Stomach smooth muscle (tissue), 2 donors: ENCODE measurements at regions not wholly inside any gene's neighbourhood (a gene's known extent, or its start where the extent isn't known, plus 50 kb on each side); places are given as distances from the start of the nearest gene placed in this dataset.

Source experiments
- H3K27ac ChIP-seq: one replicate; pipeline ENCODE4 v1.7.0; 2013; ENCODE audit warnings: mild to moderate bottlenecking, low read length, inconsistent platforms
- H3K27me3 ChIP-seq, 2 donors: one replicate each; pipeline ENCODE4 v1.7.0; 2013; ENCODE audit warnings: low read length in 2 of 2; ENCODE audit not compliant: insufficient read depth in 2 of 2, control insufficient read depth in 1 of 2
- H3K36me3 ChIP-seq, 2 donors: one replicate each; pipeline ENCODE4 v1.7.0; 2013; ENCODE audit warnings: low read length in 2 of 2; ENCODE audit not compliant: control insufficient read depth in 2 of 2, insufficient read depth in 2 of 2
- H3K4me1 ChIP-seq: one replicate; pipeline ENCODE4 v1.7.0; 2013; ENCODE audit warnings: low read length; ENCODE audit not compliant: control insufficient read depth, insufficient read depth
- H3K4me3 ChIP-seq, 2 donors: one replicate each; pipeline ENCODE4 v1.7.0; 2013; ENCODE audit warnings: low read length in 2 of 2
- H3K9ac ChIP-seq, 2 donors: one replicate each; pipeline ENCODE4 v1.7.0; 2013; ENCODE audit warnings: low read length in 2 of 2, mild to moderate bottlenecking in 1 of 2
- H3K9me3 ChIP-seq, 2 donors: one replicate each; pipeline ENCODE4 v1.7.0; 2013; ENCODE audit warnings: low read length in 2 of 2; ENCODE audit not compliant: control insufficient read depth in 2 of 2
- donor health status: healthy.
- donor health status: Pancreatic carcinoma.

GRCh38 chr17:74041869-74042640, 161.4 kb upstream of the RPL38 start:
- no peak overlapping the region for H3K27ac ChIP-seq
- no peaks in the 10 kb centered on the region for H3K36me3 ChIP-seq
- no peak overlapping the region for H3K4me3 ChIP-seq
- H3K27me3 ChIP-seq, result peaks cover 0 to 2% of the 10 kb centered on the region in 2 donors
- H3K4me1 ChIP-seq, result no peaks in the 10 kb centered on the region
- H3K9me3 ChIP-seq, result peaks cover 0 to 3% of the 10 kb centered on the region in 2 donors
- no peak overlapping the region for H3K9ac ChIP-seq

- Histone ChIP-seq H3K36me3 (no peaks in the 10 kb centered on the region), H3K9ac (no peak overlapping the region), H3K9me3 (peaks cover 0 to 3% of the 10 kb centered on the region in 2 donors), H3K27me3 (peaks cover 0 to 2% of the 10 kb centered on the region in 2 donors), H3K4me3 (no peak overlapping the region), H3K27ac (no peak overlapping the region), H3K4me1 (no peaks in the 10 kb centered on the region)
Observed at GRCh38 chr17:74042744-74043486, 160.6 kb upstream of the RPL38 start.

GRCh38 chr17:74043976-74044375, 159.5 kb upstream of the RPL38 start:
- H3K36me3 ChIP-seq, result no peaks in the 10 kb centered on the region
- no peaks in the 10 kb centered on the region for H3K4me1 ChIP-seq
- peaks cover 0 to 5% of the 10 kb centered on the region in 2 donors for H3K27me3 ChIP-seq
- no peak overlapping the region for H3K27ac ChIP-seq
- H3K9ac ChIP-seq, result no peak overlapping the region
- H3K4me3 ChIP-seq, result no peak overlapping the region
- H3K9me3 ChIP-seq, result peaks cover 0 to 3% of the 10 kb centered on the region in 2 donors

- Histone ChIP-seq H3K27ac (no peak overlapping the region), H3K9me3 (peaks cover 0 to 3% of the 10 kb centered on the region in 2 donors), H3K9ac (no peak overlapping the region), H3K36me3 (no peaks in the 10 kb centered on the region), H3K4me1 (no peaks in the 10 kb centered on the region), H3K27me3 (peaks cover 5 to 9% of the 10 kb centered on the region in 2 donors), H3K4me3 (no peak overlapping the region)
Observed at GRCh38 chr17:74045608-74046280, 157.7 kb upstream of the RPL38 start.

- Histone ChIP-seq H3K27me3 (peaks cover 10 to 20% of the 10 kb centered on the region in 2 donors), H3K27ac (no peak overlapping the region), H3K4me1 (no peaks in the 10 kb centered on the region), H3K9me3 (peaks cover 0 to 3% of the 10 kb centered on the region in 2 donors), H3K9ac (no peak overlapping the region), H3K4me3 (no peak overlapping the region), H3K36me3 (no peaks in the 10 kb centered on the region)
Observed at GRCh38 chr17:74049167-74049966, 154.1 kb upstream of the RPL38 start.

GRCh38 chr17:74049967-74050458, 153.5 kb upstream of the RPL38 start:
- Histone ChIP-seq H3K27ac (no peak overlapping the region), H3K36me3 (no peaks in the 10 kb centered on the region), H3K4me3 (no peak overlapping the region), H3K9ac (no peak overlapping the region), H3K4me1 (no peaks in the 10 kb centered on the region), H3K27me3 (peaks cover 10 to 20% of the 10 kb centered on the region in 2 donors), H3K9me3 (peaks cover 0 to 3% of the 10 kb centered on the region in 2 donors)

GRCh38 chr17:74051348-74051747, 152.1 kb upstream of the RPL38 start:
- peaks cover 0 to 3% of the 10 kb centered on the region in 2 donors for H3K9me3 ChIP-seq
- H3K27ac ChIP-seq, result no peak overlapping the region
- H3K27me3 ChIP-seq, result peaks cover 15 to 26% of the 10 kb centered on the region in 2 donors
- no peaks in the 10 kb centered on the region for H3K4me1 ChIP-seq
- H3K9ac ChIP-seq, result no peak overlapping the region
- H3K36me3 ChIP-seq, result no peaks in the 10 kb centered on the region
- no peak overlapping the region for H3K4me3 ChIP-seq

- no peak overlapping the region for H3K27ac ChIP-seq
Observed at GRCh38 chr17:74052993-74053711, 150.3 kb upstream of the RPL38 start.

GRCh38 chr17:74053712-74054078, 149.8 kb upstream of the RPL38 start:
- Histone ChIP-seq H3K9me3 (no peaks in the 10 kb centered on the region), H3K27ac (no peak overlapping the region), H3K9ac (no peak overlapping the region), H3K4me3 (no peak overlapping the region), H3K4me1 (no peaks in the 10 kb centered on the region), H3K27me3 (peaks cover 15 to 24% of the 10 kb centered on the region in 2 donors), H3K36me3 (no peaks in the 10 kb centered on the region)

More at GRCh38 chr17:74052993-74053711, 150.3 kb upstream of the RPL38 start:
- Histone ChIP-seq H3K9ac (no peak overlapping the region), H3K4me1 (no peaks in the 10 kb centered on the region), H3K27me3 (peaks cover 15 to 25% of the 10 kb centered on the region in 2 donors), H3K9me3 (no peaks in the 10 kb centered on the region), H3K36me3 (no peaks in the 10 kb centered on the region), H3K4me3 (no peak overlapping the region)
